ENCODE measurements at regions not wholly inside any gene's neighbourhood (a gene's known extent, or its start where the extent isn't known, plus 50 kb on each side); places are given as distances from the start of the nearest gene placed in this dataset.

DNA sequence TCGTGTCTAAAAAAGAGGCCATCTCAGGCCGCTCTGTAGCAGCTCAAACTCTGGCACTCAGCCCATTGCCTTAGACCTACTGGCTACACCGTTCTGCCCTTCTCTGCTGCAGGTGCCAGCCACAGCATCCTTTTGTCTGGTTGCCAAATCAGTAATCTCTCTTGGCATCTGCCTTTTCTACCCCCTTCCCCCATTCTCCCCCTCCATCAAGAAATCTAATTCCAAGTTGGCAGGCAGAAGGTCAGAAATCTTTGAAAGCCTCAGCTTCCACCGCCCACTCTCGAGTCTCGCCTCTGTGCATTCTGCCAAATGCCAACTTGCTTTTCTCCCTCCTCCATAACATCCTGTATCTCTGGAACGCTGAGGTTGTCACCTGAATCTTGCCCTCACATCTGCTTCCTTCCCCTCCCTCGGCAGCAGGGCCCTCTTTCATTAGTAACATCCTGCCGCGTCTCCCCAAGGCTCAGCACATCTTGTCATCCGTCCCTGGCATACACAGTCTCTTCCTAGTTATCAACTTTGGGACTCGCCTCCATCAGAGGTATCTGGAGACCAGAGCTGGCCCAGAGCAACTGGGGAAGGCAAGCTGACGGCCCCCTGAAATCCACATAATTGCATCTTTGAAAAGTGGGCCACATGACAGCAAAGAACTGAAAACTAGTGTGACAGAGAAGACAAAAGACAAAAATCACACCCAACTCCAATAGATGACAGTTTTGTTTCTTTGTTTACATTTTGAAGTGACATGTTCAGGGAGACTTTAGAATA lies 312.0 kb upstream of the CCDC54 start:
- DNase-seq (ENCODE audit: low read depth): peak; percentile 5

DNA sequence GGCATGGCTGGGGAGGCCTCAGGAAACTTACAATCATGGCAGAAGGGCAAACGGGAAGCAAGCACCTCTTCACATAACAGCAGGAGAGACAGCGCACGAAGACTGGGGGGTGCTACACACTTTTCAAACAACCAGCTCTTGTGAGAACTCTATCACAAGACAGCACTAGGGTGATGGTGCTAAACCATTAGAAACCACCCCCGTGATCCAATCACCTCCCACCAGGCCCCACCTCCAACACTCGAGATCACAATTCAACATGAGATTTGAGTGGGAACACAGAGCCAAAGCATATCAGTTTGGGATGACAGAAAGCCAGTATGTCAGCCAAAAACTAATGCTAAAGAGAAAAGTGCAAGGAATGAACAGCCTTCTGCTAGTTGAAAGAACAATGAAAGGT lies 309.8 kb upstream of the CCDC54 start:
- no peak for DNase-seq (ENCODE audit: low read depth)

DNA sequence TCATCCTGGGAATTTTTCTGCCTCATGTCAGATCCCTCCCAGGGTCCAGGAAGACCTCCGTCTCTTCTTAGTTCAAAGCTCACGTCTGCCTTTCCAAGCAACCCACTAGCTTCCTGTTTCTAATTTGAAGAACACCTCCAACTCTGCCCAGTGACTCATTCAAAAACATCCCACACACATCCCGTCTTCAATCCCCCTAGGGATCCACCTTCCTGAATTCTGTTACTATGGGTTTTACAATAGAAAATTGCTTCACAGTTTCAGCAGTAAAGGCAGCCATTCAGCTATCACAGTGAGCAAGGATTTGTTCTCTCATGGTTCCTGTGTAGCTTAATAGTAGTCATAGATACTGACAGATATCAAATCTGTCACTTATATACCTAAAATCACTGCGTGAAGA lies 308.3 kb upstream of the CCDC54 start:
- peak; percentile 76 for DNase-seq (ENCODE audit: low read depth)

- no peak for DNase-seq (ENCODE audit: low read depth)
Measured at GRCh38 chr3:107076946-107077345, 300.3 kb upstream of the CCDC54 start.

DNA sequence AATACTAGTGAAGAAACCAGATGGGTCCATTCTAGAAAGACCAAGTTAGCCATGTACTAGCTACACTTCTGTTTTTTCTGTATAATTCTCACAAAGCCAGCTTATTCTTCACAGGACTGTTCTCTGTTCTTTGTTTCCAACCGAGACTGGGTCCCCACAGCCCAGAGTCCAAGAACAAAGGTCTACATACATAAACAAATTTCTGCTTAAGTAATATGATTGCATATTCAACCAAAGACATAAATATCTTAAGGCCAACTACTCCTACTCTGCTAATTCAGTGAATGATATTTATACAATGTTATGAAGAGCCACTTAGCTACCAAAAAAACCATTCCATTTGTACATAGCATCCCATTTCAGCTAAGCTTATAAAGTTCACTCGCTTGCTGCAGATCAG lies 299.8 kb upstream of the CCDC54 start:
- DNase-seq (ENCODE audit: low read depth): no peak

GRCh38 chr3:107082527-107082926 lies 294.7 kb upstream of the CCDC54 start:
- no peak for DNase-seq (ENCODE audit: low read depth)

GRCh38 chr3:107085261-107085660 lies 292.0 kb upstream of the CCDC54 start:
- no peak for DNase-seq (ENCODE audit: low read depth)

- DNase-seq (ENCODE audit: low read depth): no peak
Measured at GRCh38 chr3:107092121-107092520, 285.1 kb upstream of the CCDC54 start.

- no peak for DNase-seq (ENCODE audit: low read depth)
Measured at GRCh38 chr3:107098864-107099263, 278.4 kb upstream of the CCDC54 start.

GRCh38 chr3:107100137-107100536 lies 277.1 kb upstream of the CCDC54 start:
- no peak for DNase-seq (ENCODE audit: low read depth)

- DNase-seq (ENCODE audit: low read depth): no peak
Measured at GRCh38 chr3:107100573-107100972, 276.7 kb upstream of the CCDC54 start.

- no peak for DNase-seq (ENCODE audit: low read depth)
Measured at GRCh38 chr3:107103786-107104185, 273.5 kb upstream of the CCDC54 start.

- peak; percentile 11 for DNase-seq (ENCODE audit: low read depth)
Measured at GRCh38 chr3:107106316-107106715, 270.9 kb upstream of the CCDC54 start.

GRCh38 chr3:107106907-107107306 lies 270.3 kb upstream of the CCDC54 start:
- no peak for DNase-seq (ENCODE audit: low read depth)

DNA sequence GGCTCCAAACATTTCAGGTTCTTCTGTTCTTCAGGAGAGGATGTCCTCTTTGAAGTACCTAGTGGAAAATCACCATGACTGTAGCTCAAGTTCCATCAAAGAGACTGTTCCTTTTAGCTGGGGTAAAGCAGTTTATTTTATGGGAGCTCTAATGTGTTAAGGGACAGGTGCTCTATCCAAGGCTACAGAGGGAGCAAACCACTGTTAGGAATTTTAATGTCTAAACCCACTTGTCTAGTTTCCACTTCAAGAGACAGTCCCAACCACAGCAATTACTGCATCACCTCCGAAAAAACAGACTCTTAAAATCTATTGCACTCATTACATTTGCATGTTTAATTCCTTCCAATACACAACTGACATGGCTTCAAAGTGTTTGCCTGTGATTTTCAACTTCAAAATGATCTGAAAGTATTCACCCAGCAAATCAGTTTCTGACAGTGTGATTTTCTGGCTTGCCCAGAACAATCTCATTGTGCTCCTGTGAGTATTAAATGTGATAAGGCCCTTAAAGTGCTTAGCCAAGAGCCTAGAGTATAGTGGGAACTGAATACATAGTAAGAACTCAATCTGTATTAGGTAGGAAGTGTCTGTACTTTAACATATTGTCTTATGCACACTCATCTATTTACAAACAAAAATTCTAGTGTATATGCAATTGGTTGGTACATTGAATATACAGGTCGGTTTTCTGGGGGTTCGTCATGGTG lies 266.5 kb upstream of the CCDC54 start:
- DNase-seq (ENCODE audit: low read depth): no peak

DNA sequence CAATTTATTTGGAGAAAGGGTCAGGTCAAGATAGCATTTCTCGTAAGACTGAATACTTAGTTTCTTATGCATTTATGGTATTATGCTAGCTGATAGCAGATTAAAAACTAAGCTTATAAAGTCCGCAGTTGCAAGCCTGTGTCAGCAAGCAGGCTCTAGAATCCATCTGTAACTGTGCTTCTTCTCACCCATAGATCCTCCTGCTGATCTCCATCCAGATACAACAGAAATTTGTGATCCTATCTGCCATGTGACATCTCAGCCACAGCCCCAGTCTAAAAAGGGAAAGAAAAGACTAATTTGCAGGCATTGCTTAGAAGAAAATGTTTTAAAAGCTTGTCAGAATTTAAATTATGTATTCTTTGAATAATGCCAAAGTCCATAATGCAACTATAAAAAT lies 265.4 kb upstream of the CCDC54 start:
- no peak for DNase-seq (ENCODE audit: low read depth)

GRCh38 chr3:107112356-107112755 lies 264.9 kb upstream of the CCDC54 start:
- DNase-seq (ENCODE audit: low read depth): no peak

GRCh38 chr3:107116251-107116650 lies 261.0 kb upstream of the CCDC54 start:
- no peak for DNase-seq (ENCODE audit: low read depth)

GRCh38 chr3:107117156-107117555 lies 260.1 kb upstream of the CCDC54 start:
- no peak for DNase-seq (ENCODE audit: low read depth)

DNA sequence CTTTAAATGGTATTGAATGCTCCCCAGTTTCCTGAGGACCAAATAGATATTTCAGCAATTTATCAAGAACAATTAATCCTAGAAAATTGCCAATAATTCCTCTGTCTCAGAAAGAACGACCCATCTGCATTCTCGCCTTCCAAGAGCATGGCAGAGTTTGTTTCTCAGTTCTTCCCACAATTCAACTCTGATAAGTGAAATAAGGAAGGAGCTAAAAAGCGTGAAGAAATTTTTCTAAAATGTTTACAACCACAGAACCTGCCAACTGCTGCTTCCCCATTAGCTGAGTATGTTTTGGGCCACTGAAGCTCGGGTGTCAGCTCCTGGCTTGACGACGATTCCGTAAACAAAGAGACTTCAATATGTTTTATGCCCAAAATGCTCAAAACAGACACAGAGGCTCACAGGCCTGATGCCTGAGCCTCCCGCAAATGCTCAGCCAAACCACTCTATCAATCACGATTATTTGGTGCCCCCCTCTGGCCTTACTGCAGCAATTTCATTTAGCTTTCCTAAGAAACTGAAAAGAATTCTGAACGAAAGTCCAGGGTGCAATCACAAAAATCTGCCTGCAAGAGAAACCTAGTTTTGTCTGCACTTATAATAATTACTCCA lies 259.2 kb upstream of the CCDC54 start:
- peak; percentile 54 for DNase-seq (ENCODE audit: low read depth)

DNA sequence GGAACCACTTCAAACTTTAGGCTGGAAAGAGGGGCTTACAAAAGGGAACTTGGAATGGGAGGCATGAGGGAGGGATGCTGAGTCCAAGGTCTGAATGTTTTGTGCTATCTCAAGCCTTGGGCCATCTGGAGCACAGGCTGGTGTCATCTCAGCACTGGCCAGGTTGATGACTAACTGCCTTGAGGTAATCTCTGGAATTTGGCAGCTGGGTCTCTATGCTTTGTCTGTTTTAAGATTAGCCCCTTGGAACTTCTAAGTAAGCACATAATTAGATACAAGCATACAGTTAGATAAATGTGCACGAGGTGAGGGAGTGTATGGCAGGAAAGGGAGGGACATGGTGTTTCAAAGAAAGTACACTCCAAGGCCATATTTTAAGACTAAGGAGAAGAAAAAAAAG lies 252.4 kb upstream of the CCDC54 start:
- DNase-seq (ENCODE audit: low read depth): peak; percentile 9

DNA sequence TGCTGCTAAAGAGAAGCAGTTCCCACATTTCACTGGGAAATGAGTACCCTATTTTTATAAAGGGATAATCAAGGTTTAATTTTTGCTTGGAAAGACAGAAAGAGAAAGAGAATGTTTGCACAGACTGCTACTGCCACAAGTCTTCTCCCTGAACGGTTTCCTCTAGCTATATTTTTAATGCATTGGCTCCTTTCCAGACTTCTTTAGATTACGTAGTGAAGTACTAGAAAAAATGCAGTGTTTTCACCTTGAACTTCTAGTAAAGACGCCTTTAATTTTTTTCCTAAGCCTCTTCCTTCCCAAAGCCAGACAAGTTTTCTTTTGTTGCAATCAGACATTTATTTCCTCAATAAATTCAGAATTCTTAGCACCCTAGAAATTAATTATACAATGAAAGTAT lies 248.3 kb upstream of the CCDC54 start:
- no peak for DNase-seq (ENCODE audit: low read depth)

- DNase-seq (ENCODE audit: low read depth): no peak
Measured at GRCh38 chr3:107130089-107130700, 247.0 kb upstream of the CCDC54 start.
